LoVo (cell line): ENCODE measurements at regions not wholly inside any gene's neighbourhood (a gene's known extent, or its start where the extent isn't known, plus 50 kb on each side); places are given as distances from the start of the nearest gene placed in this dataset.
"Not testable (repeated sequence)": the region's sequence is repeated elsewhere in the genome, so short reads cannot be mapped to it uniquely, and the experiment has no call there.

Source experiments
- DNase-seq: peaks from one replicate; pipeline ENCODE4 v3.0.0-alpha.2; 2016; ENCODE audit warnings: low spot score

DNA sequence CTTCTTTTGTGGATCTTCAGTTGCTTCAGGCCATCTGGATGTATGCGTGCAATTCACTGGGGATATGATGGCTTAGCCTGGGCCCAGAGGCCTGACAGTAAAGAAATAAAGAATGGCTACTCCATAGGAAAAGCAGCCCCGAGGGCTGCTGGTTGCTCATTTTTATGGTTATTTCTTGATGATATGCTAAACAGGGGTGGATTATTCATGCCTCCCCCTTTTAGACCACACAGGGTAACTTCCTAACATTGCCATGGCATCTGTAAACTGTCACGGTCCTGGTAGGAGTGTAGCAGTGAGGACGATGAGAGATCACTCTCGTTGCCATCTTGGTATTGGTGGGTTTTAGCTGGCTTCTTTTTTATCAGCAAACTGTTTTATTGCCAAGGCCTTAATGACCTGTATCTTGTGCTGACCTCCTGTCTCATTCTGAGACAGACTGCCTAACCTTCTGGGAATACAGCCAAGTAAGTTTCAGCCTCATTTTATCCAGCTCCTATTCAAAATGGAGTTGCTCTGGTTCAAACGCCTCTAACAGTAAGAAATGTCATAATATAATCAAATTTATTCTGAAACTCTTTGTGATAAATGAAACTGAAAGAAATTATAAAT, 60.5 kb downstream of the DSEL start:
- DNase-seq: no peak

DNA sequence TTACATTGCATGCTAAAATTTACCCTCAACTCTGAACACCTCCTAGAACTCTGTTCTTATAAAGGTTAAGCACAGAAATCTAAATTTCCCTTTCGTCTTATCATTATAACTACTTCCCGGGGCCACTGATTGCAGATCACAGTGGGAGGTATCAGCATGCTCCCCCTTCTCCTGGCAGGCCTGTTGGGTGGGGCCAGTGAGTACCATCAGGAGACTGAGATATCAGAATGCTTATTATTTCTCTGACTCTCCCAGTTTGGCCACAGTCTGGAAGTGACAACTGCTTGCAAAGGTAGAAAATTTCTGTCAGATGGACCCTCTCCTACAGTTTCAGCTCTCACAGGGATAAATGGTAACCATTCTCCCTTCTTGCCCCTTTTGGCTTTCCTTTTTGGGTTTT, 62.6 kb downstream of the DSEL start:
- no peak for DNase-seq

DNA sequence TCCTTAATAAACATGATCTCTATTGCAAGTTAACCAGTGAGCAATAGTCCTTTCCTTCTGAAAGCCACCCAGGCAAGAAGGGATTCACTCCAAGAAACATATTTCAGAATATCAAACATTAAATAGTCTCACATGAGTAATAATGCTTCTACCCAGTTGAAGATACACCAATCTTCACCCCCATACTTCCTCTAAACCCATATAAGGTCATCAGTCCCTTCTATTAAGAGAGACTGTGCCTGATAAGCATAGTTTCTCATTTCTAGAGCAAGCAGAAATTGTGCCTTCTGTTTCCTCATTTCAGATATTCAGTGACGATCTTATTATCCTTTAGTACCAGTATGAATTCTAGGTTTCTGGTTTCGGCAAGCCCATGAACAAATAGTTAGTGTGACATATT, 64.6 kb downstream of the DSEL start:
- DNase-seq: no peak

DNA sequence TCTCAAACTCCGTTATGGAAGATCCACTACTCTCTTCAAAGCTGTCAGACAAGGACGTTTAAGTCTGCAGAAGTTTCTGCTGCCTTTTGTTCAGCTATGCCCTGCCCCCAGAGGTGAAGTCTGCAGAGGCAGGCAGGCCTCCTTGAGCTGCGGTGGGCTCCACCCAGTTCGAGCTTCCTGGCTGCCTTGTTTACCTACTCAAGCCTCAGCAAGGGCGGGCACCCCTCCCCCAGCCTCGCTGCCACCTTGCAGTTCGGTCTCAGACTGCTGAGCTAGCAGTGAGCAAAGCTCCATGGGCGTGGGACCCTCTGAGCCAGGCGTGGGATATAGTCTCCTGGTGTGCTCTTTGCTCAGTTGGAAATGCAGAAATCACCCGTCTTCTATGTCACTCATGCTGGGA, 65.4 kb downstream of the DSEL start:
- DNase-seq: not testable (repeated sequence)

DNA sequence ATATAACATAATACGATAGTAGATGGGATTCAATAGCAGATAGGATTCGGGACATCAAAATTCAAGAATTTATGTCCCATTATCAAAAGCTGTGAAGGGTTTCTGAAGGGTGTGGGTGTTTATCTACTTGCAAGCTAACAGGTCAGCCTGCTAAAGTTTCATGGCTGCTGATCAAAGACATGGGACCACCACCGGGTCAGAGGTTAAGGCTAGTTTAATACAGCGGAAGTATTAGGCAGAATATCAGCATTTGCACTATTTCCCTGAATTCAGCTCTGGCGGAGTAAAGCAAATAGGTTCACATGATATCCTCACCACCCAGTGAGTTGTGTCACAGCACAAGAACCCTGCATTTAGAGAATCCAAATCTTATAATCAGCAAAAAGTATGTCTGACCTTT, 82.5 kb downstream of the DSEL start:
- no peak for DNase-seq

DNA sequence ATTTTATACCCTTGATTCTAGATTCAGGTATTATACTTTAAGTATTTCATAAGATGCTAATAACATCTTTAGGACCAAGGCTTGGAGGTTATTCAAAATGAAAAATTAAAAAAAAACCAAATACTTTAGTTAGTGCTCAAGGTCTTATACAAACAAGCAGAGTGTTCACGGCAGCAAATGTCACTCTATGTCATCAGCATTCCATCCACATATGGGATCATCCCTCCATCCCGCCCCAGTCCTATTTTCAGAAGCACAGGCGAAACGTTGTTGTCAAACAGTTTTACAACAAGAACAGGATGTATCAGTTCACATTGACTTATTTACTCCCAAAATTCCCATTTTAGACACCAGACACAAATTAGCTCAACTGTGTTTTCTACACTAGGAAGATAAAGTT, 83.7 kb downstream of the DSEL start:
- DNase-seq: no peak

DNA sequence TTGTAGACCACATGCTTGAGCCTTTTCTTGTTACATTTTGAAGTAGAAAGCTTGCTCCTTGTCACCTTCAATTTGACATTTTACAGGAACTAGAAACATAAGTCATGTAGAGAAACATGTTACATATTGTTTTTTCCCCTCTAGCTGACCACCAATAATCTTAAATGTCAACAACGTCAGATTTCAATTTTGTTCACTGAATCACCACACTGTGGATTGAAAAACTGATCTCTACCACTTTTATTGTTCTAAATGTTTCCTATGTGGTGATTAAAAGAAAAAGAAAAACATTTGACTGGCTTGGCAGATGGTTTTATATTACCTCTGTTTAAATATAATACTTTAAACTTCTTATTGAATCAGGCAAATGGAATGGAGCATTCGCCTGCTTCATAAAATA, 87.7 kb downstream of the DSEL start:
- DNase-seq: no peak

DNA sequence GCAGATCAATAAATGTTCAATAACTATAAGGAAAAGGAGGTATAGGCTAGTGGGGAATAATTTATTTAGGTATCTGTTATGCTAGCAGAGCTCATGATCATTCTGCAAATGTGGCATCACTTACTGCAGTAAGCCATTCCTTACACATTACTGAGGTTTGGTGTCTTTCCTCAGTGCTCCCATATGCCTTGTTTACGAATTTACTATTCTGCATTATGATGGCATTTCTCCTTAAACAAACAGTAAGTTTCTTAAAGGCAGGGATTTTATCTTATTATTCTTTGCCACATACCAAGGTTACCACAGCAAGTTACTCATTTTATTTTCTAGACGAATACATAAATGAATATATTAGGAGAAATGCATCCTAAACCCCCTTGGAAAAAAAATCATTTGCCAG, 88.4 kb downstream of the DSEL start:
- no peak for DNase-seq

DNA sequence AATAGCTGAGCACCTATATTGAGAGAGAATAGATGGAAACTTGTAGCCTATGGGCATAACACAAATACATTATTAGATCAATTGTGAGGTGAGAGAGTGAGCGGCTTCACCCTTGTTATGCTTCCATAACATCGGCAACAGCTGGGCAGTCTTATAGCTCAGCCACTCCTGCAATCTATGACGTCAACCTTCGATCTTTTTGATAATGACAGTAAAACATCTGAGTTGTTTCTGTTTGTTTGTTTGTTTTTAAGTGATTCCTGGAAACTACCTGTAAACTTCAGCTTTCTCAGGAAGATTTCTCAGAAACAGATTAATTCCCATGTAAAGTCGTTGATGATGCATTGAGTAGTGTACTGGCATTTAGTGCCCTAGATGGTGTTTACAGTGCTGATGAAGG, 90.0 kb downstream of the DSEL start:
- DNase-seq: no peak

DNA sequence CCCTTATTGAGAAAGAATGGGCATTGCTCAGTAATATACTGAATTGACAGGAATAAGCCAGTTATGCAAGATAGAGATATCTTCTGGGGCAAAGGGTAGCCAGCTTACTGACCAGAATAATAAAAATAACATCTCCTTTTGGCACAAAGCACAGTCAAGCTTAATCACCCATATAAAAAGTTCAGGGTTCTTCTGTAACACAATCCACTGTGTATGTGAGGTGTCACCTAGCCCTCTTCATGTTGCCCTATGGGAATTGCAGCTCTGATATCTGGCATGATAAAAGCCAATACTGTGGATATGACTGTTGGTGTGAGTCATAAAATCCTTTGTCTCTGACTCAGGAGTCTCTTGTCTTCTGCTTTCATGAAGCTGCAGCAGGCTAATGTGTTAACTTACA, 90.8 kb downstream of the DSEL start:
- peak; percentile 24 for DNase-seq

DNA sequence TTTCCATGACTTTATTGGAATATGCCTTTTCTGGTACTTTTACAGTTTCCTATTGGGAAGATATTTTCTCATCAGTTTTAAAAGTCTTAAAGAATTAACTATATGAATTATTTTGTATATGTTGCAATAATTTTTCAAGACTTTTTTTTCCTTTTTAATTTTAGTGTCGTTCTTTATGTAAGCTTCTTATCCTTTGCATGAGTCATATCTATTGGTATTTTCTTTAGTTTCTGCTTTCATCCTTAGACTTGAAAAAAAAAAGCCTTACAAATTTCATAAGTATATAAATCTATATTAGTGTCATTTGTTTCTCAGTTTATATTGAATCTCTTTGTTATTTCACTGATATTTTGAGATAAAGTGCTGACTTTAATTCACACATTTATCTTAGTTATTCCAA, 94.9 kb downstream of the DSEL start:
- DNase-seq: no peak

DNA sequence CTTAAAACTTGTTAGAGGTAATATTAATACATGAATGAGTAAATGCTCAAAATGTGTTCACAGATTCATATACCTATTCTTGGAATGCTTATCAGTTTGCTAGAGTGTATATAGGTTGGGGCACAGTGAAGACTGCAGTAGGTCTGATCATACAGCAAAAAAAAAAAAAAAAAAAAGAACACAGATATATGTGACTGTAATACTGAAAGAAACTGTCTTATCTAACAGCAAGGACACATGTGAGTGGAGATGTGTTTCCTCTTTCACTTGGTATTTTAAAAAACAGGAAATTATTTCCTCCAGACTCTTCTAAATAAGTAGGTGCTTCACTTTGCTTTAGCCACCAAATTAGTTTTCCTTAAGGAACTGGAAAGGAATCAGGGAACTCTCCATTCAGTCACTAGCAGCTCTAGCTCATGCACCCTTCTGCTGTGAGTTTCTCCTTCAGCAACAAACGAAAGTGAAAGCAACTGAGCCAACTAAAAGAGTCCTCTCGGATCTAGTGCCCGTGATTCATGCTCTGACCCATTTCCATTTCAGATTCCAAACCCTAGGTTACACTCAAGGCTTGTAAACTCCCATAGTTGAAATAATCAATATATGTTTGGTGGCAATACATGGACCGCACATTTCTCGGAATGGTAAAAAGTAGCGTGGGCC, 98.5 kb downstream of the DSEL start:
- DNase-seq: peak; percentile 51

DNA sequence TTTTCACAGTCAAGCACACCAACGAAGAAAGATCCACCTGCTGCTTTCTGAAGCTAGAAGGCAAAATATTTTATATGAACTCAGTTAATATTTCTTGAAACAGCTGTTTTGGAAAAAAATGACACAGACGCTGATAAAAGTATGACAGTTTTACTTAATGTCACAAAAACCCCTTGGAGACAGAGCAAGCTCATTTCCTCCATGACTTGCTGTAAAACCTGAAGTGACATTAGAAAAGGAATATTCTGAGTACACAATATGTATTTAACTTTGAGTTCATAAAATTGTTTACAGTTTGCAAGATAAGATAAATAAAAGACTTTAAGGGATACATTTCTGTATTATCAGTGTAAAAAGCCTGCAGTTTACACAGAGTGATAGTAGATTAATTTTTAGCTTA, 105.4 kb downstream of the DSEL start:
- no peak for DNase-seq

DNA sequence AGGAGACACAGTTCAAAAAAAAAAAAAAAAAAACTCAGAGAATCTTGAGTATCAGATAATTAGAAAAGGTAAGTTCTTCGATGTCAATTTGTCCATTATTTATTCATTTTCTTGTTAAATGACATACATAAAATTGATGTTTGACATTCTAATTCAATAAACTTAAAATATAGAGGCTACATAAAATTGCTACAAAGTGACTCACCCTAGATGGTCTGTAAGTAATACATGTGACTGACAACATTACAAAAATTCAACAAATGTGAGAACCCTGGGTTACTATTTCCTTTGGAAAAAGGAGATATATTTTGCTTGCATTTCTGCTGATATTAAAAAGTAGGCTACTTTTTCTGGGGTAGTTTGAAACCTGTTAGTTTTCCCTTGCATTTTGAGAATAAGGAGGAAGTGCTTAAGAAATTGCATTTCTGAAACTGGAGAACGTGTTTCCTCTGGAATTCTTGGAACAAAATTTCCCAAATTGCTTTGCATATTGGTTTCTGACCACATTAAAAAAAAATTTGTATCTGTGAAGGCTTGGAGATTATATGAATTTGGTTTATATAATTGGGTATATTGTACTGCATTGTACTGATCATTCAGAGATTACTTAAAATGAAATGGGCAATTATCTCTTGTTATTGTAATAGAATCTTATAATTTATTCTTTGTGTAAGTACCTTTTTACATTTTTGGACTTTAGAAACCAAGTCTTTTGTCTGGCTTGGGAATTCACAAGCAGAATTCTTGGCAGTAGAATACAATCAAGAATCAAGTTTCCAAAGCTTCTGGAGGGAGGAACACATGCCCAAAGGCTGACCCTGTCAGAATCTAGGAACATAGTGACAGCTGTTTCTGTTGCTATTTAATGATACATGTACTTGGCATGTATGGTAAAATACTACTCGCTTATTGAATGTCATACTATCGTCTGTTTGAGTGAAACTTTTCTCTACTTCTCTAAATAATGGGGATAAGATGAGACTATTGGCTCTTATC, 106.1 kb downstream of the DSEL start:
- no peak for DNase-seq

DNA sequence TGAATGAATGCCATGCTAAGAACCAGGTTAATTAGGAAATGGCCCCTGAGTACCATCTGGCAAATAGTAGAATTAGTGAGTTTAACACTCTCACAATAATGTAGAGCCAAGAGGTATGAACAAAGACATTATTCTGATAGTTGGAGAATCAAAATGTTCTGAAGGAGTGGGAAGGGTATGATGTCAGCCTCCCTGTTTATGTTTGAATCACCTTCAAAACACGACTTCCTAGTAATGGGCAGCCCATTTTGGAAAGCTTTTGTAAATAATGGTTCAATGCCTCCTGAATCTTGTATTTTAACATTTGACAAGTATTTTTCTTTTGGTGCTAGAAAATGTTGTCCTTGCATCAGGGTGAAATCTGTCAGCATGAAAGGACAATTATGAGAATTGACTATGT, 108.3 kb downstream of the DSEL start:
- DNase-seq: no peak

DNA sequence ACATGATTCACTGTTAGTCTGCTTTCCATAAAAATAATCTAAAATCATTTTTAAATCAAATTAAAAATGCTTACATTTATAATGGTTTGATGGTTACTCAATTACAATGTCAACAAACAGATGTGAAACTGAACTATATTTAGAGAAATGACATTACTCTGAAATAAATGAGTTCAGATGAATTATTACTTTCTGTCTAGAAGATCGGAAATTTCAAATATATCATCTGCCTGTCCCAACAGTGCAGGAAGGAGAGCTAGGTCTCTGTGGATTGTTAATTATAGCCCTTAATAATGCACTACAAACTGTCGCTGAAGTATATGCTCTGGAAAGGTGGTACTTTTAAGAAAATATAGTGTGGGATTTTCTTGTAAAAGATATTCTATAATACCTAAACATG, 109.8 kb downstream of the DSEL start:
- DNase-seq: no peak

DNA sequence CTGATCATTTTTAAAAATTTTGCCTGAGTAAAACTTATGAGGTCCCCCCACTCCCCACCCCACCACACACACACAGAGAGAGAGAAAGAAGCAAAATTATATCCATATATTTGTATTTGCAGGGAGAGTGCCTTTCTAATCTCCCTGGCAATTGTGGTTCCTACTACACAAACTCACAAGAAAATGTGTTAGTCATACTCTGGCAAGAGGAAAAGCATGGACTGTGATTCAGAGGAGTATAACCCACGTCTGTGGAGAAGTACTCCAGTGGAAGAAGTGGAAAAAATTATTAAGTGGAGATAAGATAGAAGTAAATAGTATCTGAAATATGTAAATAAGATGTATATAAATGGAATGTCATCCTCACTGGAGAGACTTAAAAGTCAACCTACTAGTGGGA, 114.0 kb downstream of the DSEL start:
- DNase-seq: no peak

DNA sequence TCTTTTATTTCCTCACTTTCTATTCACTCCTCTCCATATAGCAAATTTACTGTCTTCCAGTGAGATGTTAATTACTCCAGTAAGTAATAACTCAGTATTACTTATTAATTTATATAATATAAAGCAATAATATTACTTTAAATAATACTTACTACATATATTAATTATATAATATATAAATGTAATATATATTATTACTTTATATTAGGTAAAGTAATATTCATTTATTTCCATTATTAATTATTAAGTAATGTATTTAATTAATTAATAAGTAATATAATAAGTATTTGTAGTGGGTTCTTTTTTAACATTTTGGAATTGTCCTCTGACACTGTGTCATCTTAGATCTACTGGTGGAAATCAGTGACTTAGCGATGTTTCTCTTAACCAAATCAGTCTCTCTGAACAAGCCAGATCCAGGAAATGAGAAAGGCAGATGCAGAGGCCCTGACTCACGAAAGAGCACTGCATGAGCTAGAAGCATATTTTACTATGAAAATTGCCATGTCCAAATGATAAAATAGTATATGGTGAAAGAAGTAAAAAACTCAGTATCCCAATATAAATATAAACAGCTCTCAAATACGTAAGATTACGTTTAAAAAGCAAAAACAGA, 115.9 kb downstream of the DSEL start:
- DNase-seq: no peak

DNA sequence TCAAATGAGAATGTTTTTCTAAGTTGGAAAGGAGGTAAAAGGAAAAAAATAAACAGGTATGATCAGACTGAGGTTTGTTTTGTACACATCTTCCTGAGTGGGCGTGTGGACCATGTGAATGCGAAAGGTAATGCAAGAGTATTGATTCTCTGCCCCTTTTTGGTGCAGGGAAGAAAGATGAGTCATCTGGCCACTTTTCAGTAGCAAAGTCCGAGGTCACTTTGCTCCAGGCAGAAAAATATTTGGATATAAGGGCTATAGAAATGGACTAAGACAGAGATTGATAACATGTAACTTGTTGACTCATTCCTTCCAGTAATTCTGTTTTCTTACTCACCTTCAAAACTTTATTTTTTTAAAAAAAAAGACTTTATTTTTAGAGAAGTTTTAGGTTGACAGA, 130.5 kb downstream of the DSEL start:
- DNase-seq: no peak

DNA sequence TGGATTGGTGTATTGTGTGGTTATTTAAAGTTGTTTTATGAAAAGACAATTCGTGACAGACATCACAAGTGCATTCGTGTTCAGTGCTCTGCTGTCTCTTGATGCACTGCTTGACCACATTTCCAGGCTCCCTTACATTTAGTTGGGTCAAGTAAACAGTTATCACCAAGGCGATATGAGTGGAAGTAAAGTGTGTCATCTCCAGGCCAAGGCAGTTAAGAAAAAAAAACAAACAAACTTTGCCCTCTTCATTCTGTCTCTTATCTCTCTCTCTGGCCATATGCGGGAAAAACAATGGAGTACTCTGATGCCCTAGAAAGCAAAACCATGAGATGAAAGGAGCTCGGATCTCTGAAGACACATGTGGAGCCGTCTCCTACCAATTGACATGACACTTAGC, 131.1 kb downstream of the DSEL start:
- no peak for DNase-seq

DNA sequence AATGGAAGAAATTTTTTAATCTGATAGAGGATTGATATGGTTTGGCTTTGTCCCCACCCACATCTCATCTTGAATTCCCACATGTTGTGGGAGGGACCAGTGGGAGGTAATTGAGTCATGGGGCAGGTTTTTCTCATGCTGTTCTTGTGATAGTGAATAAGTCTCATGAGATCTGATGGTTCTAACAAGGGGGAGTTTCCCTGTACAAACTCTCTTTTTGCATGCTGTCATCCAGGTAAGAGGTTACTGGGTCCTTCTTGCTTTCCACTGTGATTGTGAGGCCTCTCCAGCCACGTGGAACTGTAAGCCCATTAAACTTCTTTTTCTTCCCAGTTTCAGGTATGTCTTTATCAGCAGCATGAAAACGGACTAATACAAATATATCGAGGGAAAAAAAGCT, 132.5 kb downstream of the DSEL start:
- DNase-seq: not testable (repeated sequence)

DNA sequence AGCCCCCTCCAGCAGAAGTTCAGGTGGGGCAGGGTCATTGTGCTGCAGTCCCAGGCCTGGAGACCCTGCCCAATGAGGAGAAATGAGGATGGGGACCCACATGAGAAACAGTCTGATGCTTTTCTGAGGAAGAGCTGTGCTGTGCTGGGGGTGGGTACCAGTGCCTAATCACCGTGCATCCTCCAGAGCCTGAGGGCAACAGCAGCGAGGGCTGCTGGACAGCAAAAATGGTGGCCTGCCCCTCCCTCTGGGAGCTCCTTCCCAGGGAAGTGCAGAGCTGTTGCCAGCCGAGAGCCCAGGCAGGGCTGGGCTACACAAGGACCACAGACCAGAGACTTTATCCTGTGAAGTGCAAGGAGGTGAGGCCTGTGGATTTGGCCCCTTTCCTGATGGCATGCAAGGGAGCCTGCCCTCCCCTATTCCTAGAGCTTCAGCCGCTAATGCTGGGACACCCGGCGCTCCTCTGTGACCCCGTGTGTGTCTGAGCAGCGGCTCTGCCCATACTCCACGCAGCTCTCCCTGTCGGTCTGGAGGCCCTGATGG, 134.8 kb downstream of the DSEL start:
- DNase-seq: no peak
